ENCODE measurements at regions not wholly inside any gene's neighbourhood (a gene's known extent, or its start where the extent isn't known, plus 50 kb on each side); places are given as distances from the start of the nearest gene placed in this dataset.
"Not testable (repeated sequence)": the region's sequence is repeated elsewhere in the genome, so short reads cannot be mapped to it uniquely, and the experiment has no call there.

- intact Hi-C loops (cut with DNase I) = no loop called here
- H3K36me3 ChIP-seq = no peaks in the 10 kb centered on the region
- no peak for DNase-seq
- TF ChIP-seq POLR2A (IDR thresholded peaks at IDR 0.05) (no peak), CTCF (IDR thresholded peaks at IDR 0.05) (no peak)
- H3K4me1 ChIP-seq = no peaks in the 10 kb centered on the region
- no peak for ATAC-seq
- H3K9me3 ChIP-seq = no peaks in the 10 kb centered on the region
- no peaks in the 10 kb centered on the region for H3K27me3 ChIP-seq
- no peak overlapping the region for H3K27ac ChIP-seq
- WGBS (ENCODE audit: insufficient coverage, low coverage, low lambda C conversion rate, missing lambda C conversion rate) = 45% methylated on average over 4 of the region's 9 CpGs
- no peak overlapping the region for H3K4me3 ChIP-seq
These were observed 327.6 kb upstream of the HTR1E start for GRCh38 chr6:86609549-86610388.

- DNase-seq; H3K4me3 ChIP-seq; H3K27me3 ChIP-seq; H3K9me3 ChIP-seq; H3K4me1 ChIP-seq; ATAC-seq; intact Hi-C loops (cut with DNase I); H3K27ac ChIP-seq; H3K36me3 ChIP-seq: not testable (repeated sequence)
- 70% methylated on average over 3 of the region's 3 CpGs for WGBS (ENCODE audit: insufficient coverage, low coverage, low lambda C conversion rate, missing lambda C conversion rate)
These were observed 334.0 kb upstream of the HTR1E start for GRCh38 chr6:86603364-86603763.

- H3K4me3 ChIP-seq; H3K9me3 ChIP-seq; intact Hi-C loops (cut with DNase I); H3K27me3 ChIP-seq; H3K4me1 ChIP-seq; H3K27ac ChIP-seq; ATAC-seq; DNase-seq; H3K36me3 ChIP-seq: not testable (repeated sequence)
- 53% methylated on average over 6 of the region's 6 CpGs for WGBS (ENCODE audit: insufficient coverage, low coverage, low lambda C conversion rate, missing lambda C conversion rate)
These were observed 335.2 kb upstream of the HTR1E start for GRCh38 chr6:86602093-86602492.

- ATAC-seq; intact Hi-C loops (cut with DNase I); H3K27ac ChIP-seq; H3K4me1 ChIP-seq; H3K9me3 ChIP-seq; H3K27me3 ChIP-seq; H3K4me3 ChIP-seq; DNase-seq; H3K36me3 ChIP-seq: not testable (repeated sequence)
- 58% methylated on average over 4 of the region's 4 CpGs for WGBS (ENCODE audit: insufficient coverage, low coverage, low lambda C conversion rate, missing lambda C conversion rate)
These were observed 338.4 kb upstream of the HTR1E start for GRCh38 chr6:86598969-86599368.

- Histone ChIP-seq H3K9me3 (no peaks in the 10 kb centered on the region), H3K27ac (no peak overlapping the region), H3K27me3 (no peaks in the 10 kb centered on the region), H3K36me3 (no peaks in the 10 kb centered on the region), H3K4me3 (no peak overlapping the region), H3K4me1 (no peaks in the 10 kb centered on the region)
- intact Hi-C loops (cut with DNase I) = no loop called here
- WGBS (ENCODE audit: insufficient coverage, low coverage, low lambda C conversion rate, missing lambda C conversion rate) = 24% methylated on average over 3 of the region's 3 CpGs
- no peak for DNase-seq
- TF ChIP-seq POLR2A (IDR thresholded peaks at IDR 0.05) (no peak), CTCF (IDR thresholded peaks at IDR 0.05) (no peak)
- no peak for ATAC-seq
These were observed 341.7 kb upstream of the HTR1E start for GRCh38 chr6:86595641-86596040.

GRCh38 chr6:86586195-86586594, 351.1 kb upstream of the HTR1E start:
- H3K4me1 ChIP-seq = no peaks in the 10 kb centered on the region
- TF ChIP-seq POLR2A (IDR thresholded peaks at IDR 0.05) (no peak), CTCF (IDR thresholded peaks at IDR 0.05) (no peak)
- H3K4me3 ChIP-seq = no peak overlapping the region
- no peak for DNase-seq
- peaks cover 0 to 4% (median 0%) of the 10 kb centered on the region in 4 donors for H3K9me3 ChIP-seq
- no peak for ATAC-seq
- intact Hi-C loops (cut with DNase I) = no loop called here
- H3K27me3 ChIP-seq = no peaks in the 10 kb centered on the region
- H3K27ac ChIP-seq = no peak overlapping the region
- no peaks in the 10 kb centered on the region for H3K36me3 ChIP-seq
- WGBS (ENCODE audit: insufficient coverage, low coverage, low lambda C conversion rate, missing lambda C conversion rate) = 95% methylated on average over 4 of the region's 4 CpGs

Measured in right lobe of liver (tissue), 6 donors.